ENCODE measurements at regions not wholly inside any gene's neighbourhood (a gene's known extent, or its start where the extent isn't known, plus 50 kb on each side); places are given as distances from the start of the nearest gene placed in this dataset.

- DNase-seq (ENCODE audit: low spot score), result no peak
Observed at GRCh38 chr5:162324328-162324727, 256.8 kb downstream of the GABRG2 start.

GRCh38 chr5:162325143-162325727 is 257.7 kb downstream of the GABRG2 start:
- DNase-seq (ENCODE audit: low spot score), result no peak

GRCh38 chr5:162334944-162335343 is 267.4 kb downstream of the GABRG2 start:
- DNase-seq (ENCODE audit: low spot score), result no peak

- no peak for DNase-seq (ENCODE audit: low spot score)
Observed at GRCh38 chr5:162360373-162360931, 292.9 kb downstream of the GABRG2 start.

- no peak for DNase-seq (ENCODE audit: low spot score)
Observed at GRCh38 chr5:162372256-162372655, 304.7 kb downstream of the GABRG2 start.

GRCh38 chr5:162377895-162378294 is 310.3 kb downstream of the GABRG2 start:
- no peak for DNase-seq (ENCODE audit: low spot score)

GRCh38 chr5:162382839-162383238 is 315.3 kb downstream of the GABRG2 start:
- DNase-seq (ENCODE audit: low spot score), result no peak

GRCh38 chr5:162384225-162384624 is 316.7 kb downstream of the GABRG2 start:
- no peak for DNase-seq (ENCODE audit: low spot score)

- DNase-seq (ENCODE audit: low spot score), result no peak
Observed at GRCh38 chr5:162391833-162392232, 324.3 kb downstream of the GABRG2 start.

GRCh38 chr5:162392336-162392735 is 324.8 kb downstream of the GABRG2 start:
- DNase-seq (ENCODE audit: low spot score), result no peak

GRCh38 chr5:162393534-162393933 is 326.0 kb downstream of the GABRG2 start:
- no peak for DNase-seq (ENCODE audit: low spot score)

- DNase-seq (ENCODE audit: low spot score), result no peak
Observed at GRCh38 chr5:162407614-162408013, 340.0 kb downstream of the GABRG2 start.

GRCh38 chr5:162410365-162410764 is 342.8 kb downstream of the GABRG2 start:
- no peak for DNase-seq (ENCODE audit: low spot score)

- no peak for DNase-seq (ENCODE audit: low spot score)
Observed at GRCh38 chr5:162429142-162429541, 361.6 kb downstream of the GABRG2 start.

GRCh38 chr5:162434281-162434680 is 366.7 kb downstream of the GABRG2 start:
- DNase-seq (ENCODE audit: low spot score), result no peak

GRCh38 chr5:162436055-162436454 is 368.5 kb downstream of the GABRG2 start:
- DNase-seq (ENCODE audit: low spot score), result no peak

- no peak for DNase-seq (ENCODE audit: low spot score)
Observed at GRCh38 chr5:162444129-162444762, 376.7 kb downstream of the GABRG2 start.

- DNase-seq (ENCODE audit: low spot score), result no peak
Observed at GRCh38 chr5:162456086-162456485, 388.5 kb downstream of the GABRG2 start.

- DNase-seq (ENCODE audit: low spot score), result no peak
Observed at GRCh38 chr5:162466011-162466410, 398.4 kb downstream of the GABRG2 start.

GRCh38 chr5:162473041-162473714 is 405.6 kb downstream of the GABRG2 start:
- no peak for DNase-seq (ENCODE audit: low spot score)

- no peak for DNase-seq (ENCODE audit: low spot score)
Observed at GRCh38 chr5:162474239-162474638, 406.7 kb downstream of the GABRG2 start.

GRCh38 chr5:162484095-162484494 is 416.5 kb downstream of the GABRG2 start:
- DNase-seq (ENCODE audit: low spot score), result no peak

GRCh38 chr5:162484986-162485385 is 417.4 kb downstream of the GABRG2 start:
- DNase-seq (ENCODE audit: low spot score), result no peak
